IMR-90 (cell line): ENCODE measurements at regions not wholly inside any gene's neighbourhood (a gene's known extent, or its start where the extent isn't known, plus 50 kb on each side); places are given as distances from the start of the nearest gene placed in this dataset.

ENCODE experiments used
- BHLHE40 ChIP-seq: fragments of 150-350 bp; IDR thresholded peaks from 2 replicates; pipeline ENCODE4 v1.6.1; 2016; ENCODE audit warnings: mild to moderate bottlenecking, low read depth, low read length
- CEBPB ChIP-seq: IDR thresholded peaks from 2 replicates; pipeline ENCODE4 v1.6.1; 2012; ENCODE audit warnings: low read depth, low read length, improper control_type of control experiment
- FOS ChIP-seq: fragments of 150-350 bp; IDR thresholded peaks from 2 replicates; pipeline ENCODE4 v1.6.1; 2016; ENCODE audit warnings: low read depth, low read length
- MAFK ChIP-seq: IDR thresholded peaks from 2 replicates; pipeline ENCODE4 v1.6.1; 2012; ENCODE audit warnings: low read depth, low read length, improper control_type of control experiment
- MAZ ChIP-seq: IDR thresholded peaks from 2 replicates; pipeline ENCODE4 v1.6.1; 2012; ENCODE audit warnings: low read depth, mild to moderate bottlenecking, low read length, improper control_type of control experiment, moderate library complexity, borderline replicate concordance
- MXI1 ChIP-seq: IDR thresholded peaks from 2 replicates; pipeline ENCODE4 v1.6.1; 2012; ENCODE audit warnings: low read depth, mild to moderate bottlenecking, low read length, moderate library complexity, borderline replicate concordance
- POLR2A ChIP-seq: IDR thresholded peaks from 2 replicates; pipeline ENCODE4 v1.6.1; 2012; ENCODE audit warnings: mild to moderate bottlenecking, low read depth, low read length
- RAD21 ChIP-seq: IDR thresholded peaks from 2 replicates; pipeline ENCODE4 v1.6.1; 2012; ENCODE audit warnings: low read length, improper control_type of control experiment
- RCOR1 ChIP-seq: IDR thresholded peaks from 2 replicates; pipeline ENCODE4 v1.6.1; 2012; ENCODE audit warnings: mild to moderate bottlenecking, low read length, improper control_type of control experiment; ENCODE audit not compliant: insufficient replicate concordance
- RFX5 ChIP-seq: IDR thresholded peaks from 2 replicates; pipeline ENCODE4 v1.8.0; 2012; ENCODE audit warnings: low read depth, mild to moderate bottlenecking, low read length, moderate library complexity
- SMC3 ChIP-seq: fragments of 150-350 bp; IDR thresholded peaks from 2 replicates; pipeline ENCODE4 v1.6.1; 2016; ENCODE audit warnings: low read depth, mild to moderate bottlenecking, antibody characterized with exemption, low read length, moderate library complexity
- TF ChIP-seq, protein P1 (sequence below): conservative IDR thresholded peaks from 2 replicates; pipeline ENCODE4 v1.5.1; 2012; ENCODE audit warnings: mild to moderate bottlenecking, low read depth, low read length, improper control_type of control experiment

DNA sequence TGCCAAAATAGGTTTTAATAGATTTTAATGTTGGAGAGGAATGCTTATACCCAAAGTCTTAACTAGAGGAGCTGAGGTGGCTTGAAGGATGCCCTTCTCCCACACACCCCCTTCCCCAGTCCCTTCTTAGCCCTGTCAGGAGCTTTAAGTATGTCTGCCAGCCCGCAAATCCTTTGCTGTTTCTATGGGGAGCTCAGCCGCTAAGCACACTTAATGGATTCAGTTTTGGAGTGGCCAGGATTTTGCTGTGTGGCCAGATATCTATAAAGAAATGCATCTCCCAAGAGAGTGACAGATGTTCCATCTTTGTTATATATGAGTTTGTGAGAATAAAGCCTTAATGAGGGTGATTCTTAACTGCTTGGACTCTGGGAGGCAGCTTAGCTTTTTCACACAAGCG, 152.9 kb upstream of the ZNF32 start:
- TF ChIP-seq, protein P1, sequence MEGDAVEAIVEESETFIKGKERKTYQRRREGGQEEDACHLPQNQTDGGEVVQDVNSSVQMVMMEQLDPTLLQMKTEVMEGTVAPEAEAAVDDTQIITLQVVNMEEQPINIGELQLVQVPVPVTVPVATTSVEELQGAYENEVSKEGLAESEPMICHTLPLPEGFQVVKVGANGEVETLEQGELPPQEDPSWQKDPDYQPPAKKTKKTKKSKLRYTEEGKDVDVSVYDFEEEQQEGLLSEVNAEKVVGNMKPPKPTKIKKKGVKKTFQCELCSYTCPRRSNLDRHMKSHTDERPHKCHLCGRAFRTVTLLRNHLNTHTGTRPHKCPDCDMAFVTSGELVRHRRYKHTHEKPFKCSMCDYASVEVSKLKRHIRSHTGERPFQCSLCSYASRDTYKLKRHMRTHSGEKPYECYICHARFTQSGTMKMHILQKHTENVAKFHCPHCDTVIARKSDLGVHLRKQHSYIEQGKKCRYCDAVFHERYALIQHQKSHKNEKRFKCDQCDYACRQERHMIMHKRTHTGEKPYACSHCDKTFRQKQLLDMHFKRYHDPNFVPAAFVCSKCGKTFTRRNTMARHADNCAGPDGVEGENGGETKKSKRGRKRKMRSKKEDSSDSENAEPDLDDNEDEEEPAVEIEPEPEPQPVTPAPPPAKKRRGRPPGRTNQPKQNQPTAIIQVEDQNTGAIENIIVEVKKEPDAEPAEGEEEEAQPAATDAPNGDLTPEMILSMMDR = no peak
- no peak for TF ChIP-seq POLR2A
- no peak for TF ChIP-seq MAZ
- TF ChIP-seq RFX5 = no peak
- TF ChIP-seq RAD21 = no peak
- TF ChIP-seq SMC3 = no peak
- TF ChIP-seq RCOR1 = no peak
- no peak for TF ChIP-seq CEBPB
- no peak for TF ChIP-seq MAFK
- TF ChIP-seq BHLHE40 = no peak
- TF ChIP-seq FOS = no peak
- no peak for TF ChIP-seq MXI1
